Esophagus muscularis mucosa (tissue), 4 donors: ENCODE measurements at regions not wholly inside any gene's neighbourhood (a gene's known extent, or its start where the extent isn't known, plus 50 kb on each side); places are given as distances from the start of the nearest gene placed in this dataset.

Source experiments
- DNase-seq: peaks from one replicate; pipeline ENCODE4 v3.0.0-alpha.2; 2017; ENCODE audit errors: extremely low spot score
- H3K27ac ChIP-seq, 4 donors: fragments of 200-600 bp; sonication (generic); replicated peaks in 1 of 4; 1 replicate in 3 of 4; 2 replicates in 1 of 4; pipeline ENCODE4 v1.5.1; 2016 to 2019; ENCODE audit warnings: mild to moderate bottlenecking in 1 of 4
- H3K27me3 ChIP-seq, 4 donors: fragments of 200-600 bp; sonication (generic); one replicate each; pipeline versions ENCODE4 v1.5.1 to v1.6.0; 2016 to 2019
- H3K36me3 ChIP-seq, 4 donors: fragments of 200-600 bp; sonication (generic); one replicate each; pipeline ENCODE4 v1.5.1; 2016 to 2019
- H3K4me1 ChIP-seq, 4 donors: fragments of 200-600 bp; sonication (generic); one replicate each; pipeline ENCODE4 v1.5.1; 2016 to 2019
- H3K4me3 ChIP-seq, 4 donors: fragments of 200-600 bp; sonication (generic); 1 replicate in 2 of 4; 2 replicates in 2 of 4; pipeline ENCODE4 v1.5.1; 2016 to 2019; ENCODE audit warnings: mild to moderate bottlenecking in 4 of 4, moderate library complexity in 1 of 4
- H3K9me3 ChIP-seq, 4 donors: fragments of 200-600 bp; sonication (generic); 1 replicate in 3 of 4; 2 replicates in 1 of 4; pipeline ENCODE4 v1.5.1; 2016 to 2019
- CTCF ChIP-seq, 3 experiments: fragments of 200-600 bp in 2 of 3; fragments of 450-650 bp in 1 of 3; sonication (generic) in 2 of 3; IDR thresholded peaks; one replicate each; pipeline ENCODE4 v1.5.1; 2017 to 2019; ENCODE audit warnings: antibody characterized with exemption in 3 of 3, mild to moderate bottlenecking in 2 of 3, moderate library complexity in 1 of 3
- EP300 ChIP-seq: sonication (generic); formaldehyde crosslinking; IDR thresholded peaks from one replicate; pipeline ENCODE4 v1.6.1; 2017; ENCODE audit warnings: antibody characterized with exemption
- POLR2A ChIP-seq: fragments of 450-650 bp; IDR thresholded peaks from one replicate; pipeline ENCODE4 v1.6.1; 2017; ENCODE audit warnings: antibody characterized with exemption, moderate library complexity, mild to moderate bottlenecking, low read depth
- POLR2AphosphoS5 ChIP-seq, 2 donors: sonication (generic); formaldehyde crosslinking; IDR thresholded peaks; one replicate each; pipeline ENCODE4 v1.6.1; 2017; ENCODE audit warnings: antibody characterized with exemption in 2 of 2
- WGBS: methylation state at CpG from one replicate; pipeline ENCODE4 v1.1.5; 2018; 5-methylcytosine and 5-hydroxymethylcytosine counted together
- intact Hi-C: fragments of 100-400 bp; cut with DNase I; formaldehyde crosslinking; loops from one replicate; pipeline ENCODE4 v1.15.1; 2023

DNA sequence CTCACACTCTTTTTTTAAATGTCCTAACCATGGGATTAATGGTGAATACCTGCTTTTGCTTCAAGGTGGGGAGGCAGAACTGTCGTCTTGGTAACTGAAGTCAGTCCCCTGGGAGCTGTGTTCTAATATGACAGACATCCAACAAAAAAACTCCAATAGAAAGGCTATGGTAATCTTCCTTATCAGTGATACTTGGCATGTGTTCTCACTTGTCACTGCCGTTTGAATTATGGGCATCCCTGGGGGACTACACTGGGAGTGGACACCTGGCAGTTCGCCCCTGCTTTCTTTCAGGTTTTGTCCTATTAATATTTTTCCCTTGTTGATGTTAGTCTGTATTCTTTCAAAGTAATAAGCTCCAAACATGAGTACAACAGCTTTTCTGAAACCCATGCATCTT is 252.6 kb downstream of the SLITRK5 start:
- no peak for DNase-seq
- 72% methylated on average over 3 of the region's 3 CpGs for WGBS
- Histone ChIP-seq H3K9me3 (no peaks in the 10 kb centered on the region), H3K27me3 (no peaks in the 10 kb centered on the region), H3K4me3 (no peak overlapping the region), H3K36me3 (no peaks in the 10 kb centered on the region), H3K4me1 (no peaks in the 10 kb centered on the region), H3K27ac (no peak overlapping the region)
- intact Hi-C loops = no loop called here
- TF ChIP-seq POLR2AphosphoS5 (IDR thresholded peaks at IDR 0.05) (no peak), EP300 (no peak), CTCF (IDR thresholded peaks at IDR 0.05) (no peak), POLR2A (no peak)

DNA sequence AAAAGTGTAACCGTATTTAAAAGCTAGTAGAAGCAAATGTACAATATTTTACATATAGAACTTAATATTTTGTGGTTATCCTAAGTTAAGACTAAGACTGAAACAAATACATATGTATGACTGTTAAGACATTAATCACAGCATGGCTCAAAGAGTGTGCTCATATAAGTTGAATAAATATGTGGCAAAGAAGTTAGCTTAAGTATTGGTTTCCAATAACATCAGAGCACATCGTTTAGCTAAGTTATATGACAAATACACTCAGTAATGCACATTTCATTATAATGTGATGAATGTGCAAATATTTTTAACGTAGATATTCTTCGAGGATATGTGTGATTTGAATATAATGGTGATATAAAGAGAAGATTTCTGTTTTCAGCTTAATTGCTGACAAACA is 253.8 kb downstream of the SLITRK5 start:
- DNase-seq = no peak
- H3K27me3 ChIP-seq = no peaks in the 10 kb centered on the region
- WGBS = 82% methylated on average over 4 of the region's 4 CpGs
- H3K4me1 ChIP-seq = no peaks in the 10 kb centered on the region
- TF ChIP-seq POLR2A (no peak), POLR2AphosphoS5 (IDR thresholded peaks at IDR 0.05) (no peak), CTCF (IDR thresholded peaks at IDR 0.05) (no peak), EP300 (no peak)
- H3K9me3 ChIP-seq = no peaks in the 10 kb centered on the region
- H3K36me3 ChIP-seq = no peaks in the 10 kb centered on the region
- H3K4me3 ChIP-seq = no peak overlapping the region
- intact Hi-C loops = no loop called here
- no peak overlapping the region for H3K27ac ChIP-seq

GRCh38 chr13:87940776-87941175 is 269.6 kb downstream of the SLITRK5 start:
- WGBS = 38% methylated on average over 1 of the region's 1 CpG
- Histone ChIP-seq H3K27me3 (no peaks in the 10 kb centered on the region), H3K36me3 (no peaks in the 10 kb centered on the region), H3K4me3 (no peak overlapping the region), H3K27ac (no peak overlapping the region), H3K4me1 (no peaks in the 10 kb centered on the region), H3K9me3 (no peaks in the 10 kb centered on the region)
- TF ChIP-seq POLR2AphosphoS5 (IDR thresholded peaks at IDR 0.05) = no peak
- no peak for TF ChIP-seq EP300
- no peak for TF ChIP-seq POLR2A
- no peak for TF ChIP-seq CTCF (IDR thresholded peaks at IDR 0.05)
- no peak for DNase-seq
- intact Hi-C loops = no loop called here

DNA sequence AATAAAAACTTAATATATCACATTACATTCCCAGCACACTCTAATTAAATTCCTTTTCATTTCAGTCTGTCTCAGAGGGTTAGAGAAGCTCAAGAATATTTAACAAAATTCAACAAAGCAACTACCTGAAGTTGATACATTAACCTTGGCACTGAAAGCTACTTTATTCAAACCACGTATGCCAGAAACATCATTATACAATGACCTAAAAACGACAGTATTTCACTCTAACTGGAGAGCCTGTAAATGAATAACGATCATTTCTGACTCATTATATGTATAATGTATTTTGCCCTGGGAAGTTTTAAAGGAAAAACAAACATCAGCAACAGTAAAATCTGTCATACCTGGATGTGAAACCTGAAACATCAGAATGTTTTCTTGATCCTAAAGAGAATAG is 270.1 kb downstream of the SLITRK5 start:
- 19% methylated on average over 3 of the region's 3 CpGs for WGBS
- intact Hi-C loops = no loop called here
- no peaks in the 10 kb centered on the region for H3K4me1 ChIP-seq

More for the DNA sequence above, 270.1 kb downstream of the SLITRK5 start:
- no peaks in the 10 kb centered on the region for H3K36me3 ChIP-seq
- H3K27me3 ChIP-seq = no peaks in the 10 kb centered on the region
- no peaks in the 10 kb centered on the region for H3K9me3 ChIP-seq
- TF ChIP-seq EP300 (no peak), POLR2AphosphoS5 (IDR thresholded peaks at IDR 0.05) (no peak), CTCF (IDR thresholded peaks at IDR 0.05) (no peak), POLR2A (no peak)
- no peak overlapping the region for H3K4me3 ChIP-seq
- DNase-seq = no peak
- H3K27ac ChIP-seq = no peak overlapping the region
